Gastrocnemius medialis (tissue), 4 donors: ENCODE measurements at regions not wholly inside any gene's neighbourhood (a gene's known extent, or its start where the extent isn't known, plus 50 kb on each side); places are given as distances from the start of the nearest gene placed in this dataset.

ENCODE experiments used
- POLR2A ChIP-seq, 2 donors: fragments of 450-650 bp; IDR thresholded peaks; one replicate each; pipeline ENCODE4 v1.6.1; 2017; ENCODE audit warnings: antibody characterized with exemption in 2 of 2, mild to moderate bottlenecking in 2 of 2, moderate library complexity in 2 of 2
- TF ChIP-seq, protein P1 (sequence below), 5 experiments: fragments of 450-650 bp in 3 of 5; fragments of 200-600 bp in 2 of 5; sonication (generic) in 2 of 5; IDR thresholded peaks in 4 of 5; conservative IDR thresholded peaks in 1 of 5; 1 replicate in 4 of 5; 2 replicates in 1 of 5; pipeline ENCODE4 v1.5.1; 2016 to 2019; ENCODE audit warnings: antibody characterized with exemption in 5 of 5, mild to moderate bottlenecking in 3 of 5, moderate library complexity in 3 of 5

GRCh38 chr5:30368064-30368463 is 825.4 kb upstream of the CDH6 start:
- TF ChIP-seq, protein P1, sequence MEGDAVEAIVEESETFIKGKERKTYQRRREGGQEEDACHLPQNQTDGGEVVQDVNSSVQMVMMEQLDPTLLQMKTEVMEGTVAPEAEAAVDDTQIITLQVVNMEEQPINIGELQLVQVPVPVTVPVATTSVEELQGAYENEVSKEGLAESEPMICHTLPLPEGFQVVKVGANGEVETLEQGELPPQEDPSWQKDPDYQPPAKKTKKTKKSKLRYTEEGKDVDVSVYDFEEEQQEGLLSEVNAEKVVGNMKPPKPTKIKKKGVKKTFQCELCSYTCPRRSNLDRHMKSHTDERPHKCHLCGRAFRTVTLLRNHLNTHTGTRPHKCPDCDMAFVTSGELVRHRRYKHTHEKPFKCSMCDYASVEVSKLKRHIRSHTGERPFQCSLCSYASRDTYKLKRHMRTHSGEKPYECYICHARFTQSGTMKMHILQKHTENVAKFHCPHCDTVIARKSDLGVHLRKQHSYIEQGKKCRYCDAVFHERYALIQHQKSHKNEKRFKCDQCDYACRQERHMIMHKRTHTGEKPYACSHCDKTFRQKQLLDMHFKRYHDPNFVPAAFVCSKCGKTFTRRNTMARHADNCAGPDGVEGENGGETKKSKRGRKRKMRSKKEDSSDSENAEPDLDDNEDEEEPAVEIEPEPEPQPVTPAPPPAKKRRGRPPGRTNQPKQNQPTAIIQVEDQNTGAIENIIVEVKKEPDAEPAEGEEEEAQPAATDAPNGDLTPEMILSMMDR (IDR thresholded peaks at IDR 0.05 in 4 of 5, conservative IDR thresholded peaks at IDR 0.05 in 1 of 5), result no peak
- no peak for TF ChIP-seq POLR2A (IDR thresholded peaks at IDR 0.05)
